HG02588 (cell line): ENCODE measurements at regions not wholly inside any gene's neighbourhood (a gene's known extent, or its start where the extent isn't known, plus 50 kb on each side); places are given as distances from the start of the nearest gene placed in this dataset.
A peak's percentile ranks its signal among the peaks of the same experiment; 100 is the strongest.
"Not testable (repeated sequence)": the region's sequence is repeated elsewhere in the genome, so short reads cannot be mapped to it uniquely, and the experiment has no call there.

Experiments
- ATAC-seq: cut with Tn5 transposase; IDR thresholded peaks from one replicate; pipeline ENCODE4 v1.9.1; 2021; ENCODE audit warnings: mild to moderate bottlenecking, moderate library complexity; ENCODE audit not compliant: unreplicated experiment

DNA sequence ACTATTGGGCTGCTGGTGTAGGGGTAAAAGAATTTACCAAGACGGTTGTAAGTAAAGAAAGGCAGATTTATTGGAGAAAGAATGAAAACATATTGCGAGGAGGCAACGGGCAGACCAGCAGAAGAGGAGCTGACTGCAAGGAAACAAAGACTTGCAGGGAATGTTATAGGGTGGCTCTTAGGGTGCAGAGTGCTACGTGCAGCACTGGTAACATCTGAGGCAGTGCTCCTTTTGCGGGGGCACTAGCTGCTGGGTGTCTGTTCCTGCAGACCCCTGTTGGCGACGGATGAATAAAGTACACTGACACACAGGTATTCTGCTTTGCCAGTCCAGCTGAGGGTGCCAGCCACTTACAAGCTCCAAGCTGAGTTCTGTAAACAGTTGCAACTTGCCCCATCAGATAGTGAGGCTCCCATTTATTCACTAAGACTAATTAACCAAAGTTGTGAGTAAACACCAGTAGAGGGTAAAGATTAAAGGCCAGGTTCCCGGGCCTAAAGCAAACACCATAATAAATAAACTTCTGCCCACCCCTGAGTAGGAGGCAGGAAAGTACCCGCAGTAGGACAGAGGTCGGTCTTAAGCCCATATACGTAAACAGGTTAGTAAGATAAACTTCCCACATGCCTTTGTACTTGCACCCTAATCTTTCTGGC lies 140.2 kb upstream of the KCNK1 start:
- no peak for ATAC-seq

DNA sequence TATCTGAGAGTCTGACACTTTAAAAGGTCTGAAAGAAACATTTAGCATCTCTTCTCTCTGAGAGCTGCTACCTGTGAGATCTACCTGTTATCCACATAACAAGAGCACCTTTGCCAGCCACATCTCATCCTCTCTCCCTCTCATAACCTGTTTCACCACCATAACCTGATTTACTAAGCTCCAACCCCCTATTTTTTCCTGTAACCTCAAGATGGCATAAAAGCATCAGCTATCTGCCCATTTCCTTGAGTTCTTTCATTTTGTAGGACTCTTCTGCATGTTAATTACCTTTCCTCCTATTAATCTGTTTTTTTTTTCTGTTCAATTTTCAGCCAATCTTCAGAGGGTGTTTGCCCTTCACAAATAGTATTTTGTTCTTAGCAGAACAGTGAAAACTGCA lies 136.5 kb upstream of the KCNK1 start:
- ATAC-seq, result no peak

DNA sequence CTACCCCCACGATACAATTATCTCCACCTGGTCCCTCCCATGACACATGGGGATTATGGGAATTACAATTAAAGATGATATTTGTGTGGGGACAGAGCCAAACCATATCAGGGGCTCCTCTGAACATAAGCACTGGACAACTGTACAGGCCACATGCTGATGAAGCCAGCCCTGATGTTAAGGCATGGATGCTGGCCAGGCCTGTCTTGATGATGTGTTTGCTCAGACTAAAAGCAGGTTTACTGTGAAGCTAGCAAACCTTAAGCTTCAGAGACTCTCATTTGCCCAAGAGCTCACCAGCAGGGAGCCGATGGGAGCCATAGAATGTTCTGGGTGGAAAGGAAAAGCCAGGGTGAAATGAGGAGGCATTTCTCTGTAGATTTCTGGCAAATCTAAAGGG lies 135.3 kb upstream of the KCNK1 start:
- no peak for ATAC-seq

GRCh38 chr1:233479110-233479890 lies 134.6 kb upstream of the KCNK1 start:
- ATAC-seq, result no peak

GRCh38 chr1:233480198-233480597 lies 133.7 kb upstream of the KCNK1 start:
- ATAC-seq, result no peak

- no peak for ATAC-seq
Observed at GRCh38 chr1:233482388-233482787, 131.5 kb upstream of the KCNK1 start.

DNA sequence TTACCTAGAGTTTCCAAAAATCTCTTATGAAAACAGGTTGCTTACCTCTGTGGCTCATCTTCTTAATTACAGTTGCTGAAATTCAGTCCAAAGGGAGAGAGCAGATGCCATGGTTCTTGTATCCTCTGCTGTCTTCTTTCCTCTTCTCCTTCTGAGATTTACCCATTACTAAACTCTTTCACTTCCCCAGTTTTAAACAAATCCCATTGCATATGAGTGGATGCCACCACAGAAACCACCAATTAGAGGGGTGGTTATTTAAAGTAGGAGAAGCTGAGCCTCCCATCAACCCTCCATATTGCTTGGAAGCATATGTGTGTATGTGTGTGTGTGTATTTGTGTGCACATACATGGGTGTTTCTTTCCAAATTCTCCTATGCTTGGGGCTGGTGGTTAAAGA lies 128.5 kb upstream of the KCNK1 start:
- ATAC-seq, result no peak

DNA sequence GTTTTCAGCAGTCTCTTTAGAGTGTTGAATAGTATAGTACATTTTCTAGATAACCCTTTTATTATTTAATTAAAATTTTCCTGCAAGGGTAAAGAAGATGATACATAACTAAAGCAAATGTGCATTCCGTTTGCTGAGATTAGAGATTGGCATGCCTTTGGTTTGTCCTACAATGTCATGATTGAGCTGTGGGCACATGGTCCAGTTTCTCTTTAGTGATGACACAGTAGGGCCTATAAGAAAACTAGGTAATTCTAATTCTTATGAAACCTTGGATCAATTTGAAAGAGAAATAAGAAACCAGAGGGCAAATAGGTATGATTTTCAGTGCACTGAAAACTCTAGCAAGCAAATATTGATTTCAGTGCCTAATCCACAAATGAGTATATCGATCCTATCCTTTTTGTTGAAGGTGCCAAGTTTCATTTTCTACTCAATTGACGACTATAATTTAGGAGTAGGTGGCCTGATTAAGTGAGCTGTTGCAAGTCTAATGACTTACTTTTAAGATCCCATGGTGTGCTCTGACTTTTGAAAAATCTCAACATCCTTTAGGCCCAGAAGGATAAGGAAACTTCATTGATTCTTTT lies 128.0 kb upstream of the KCNK1 start:
- ATAC-seq, result no peak

DNA sequence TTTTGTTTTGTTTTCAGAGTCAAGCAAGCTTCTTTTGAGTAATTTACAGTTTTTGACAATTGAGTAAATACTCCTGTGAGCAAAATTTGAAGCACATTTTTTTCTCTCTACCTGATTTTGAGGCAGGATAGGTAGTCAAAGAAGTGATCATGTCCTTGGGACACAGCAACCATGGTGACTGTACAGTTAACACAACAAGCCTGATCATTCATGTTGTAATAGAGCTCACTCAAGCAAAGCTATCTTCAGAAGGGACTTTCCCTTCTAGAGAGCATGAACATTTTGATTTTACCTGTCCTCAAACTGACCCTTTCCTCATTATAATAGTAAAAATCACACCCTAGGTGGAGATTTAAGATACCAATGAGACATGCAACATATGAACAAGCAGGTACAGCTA lies 126.5 kb upstream of the KCNK1 start:
- no peak for ATAC-seq

- no peak for ATAC-seq
Observed at GRCh38 chr1:233489411-233489810, 124.5 kb upstream of the KCNK1 start.

DNA sequence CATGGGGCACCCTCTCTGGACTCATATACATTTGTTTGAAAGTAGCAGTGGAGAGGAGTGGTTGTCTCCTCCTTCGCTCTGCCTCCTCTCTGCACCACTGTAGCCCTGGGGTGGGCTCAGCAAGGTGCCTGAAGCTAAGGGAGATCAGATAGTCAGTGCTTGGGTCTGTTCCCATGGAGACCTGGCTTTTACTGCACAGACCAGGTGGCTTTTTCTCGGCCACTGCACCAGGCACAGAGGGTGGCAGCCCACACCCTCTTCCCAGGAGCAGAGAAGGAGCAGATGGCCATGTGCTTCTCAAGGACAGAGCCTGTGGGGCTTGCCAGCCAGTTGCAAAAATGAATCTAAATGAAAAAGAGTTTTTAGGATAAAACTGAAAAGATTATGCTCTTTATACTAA lies 123.4 kb upstream of the KCNK1 start:
- no peak for ATAC-seq

- ATAC-seq, result no peak
Observed at GRCh38 chr1:233491953-233492620, 121.8 kb upstream of the KCNK1 start.

DNA sequence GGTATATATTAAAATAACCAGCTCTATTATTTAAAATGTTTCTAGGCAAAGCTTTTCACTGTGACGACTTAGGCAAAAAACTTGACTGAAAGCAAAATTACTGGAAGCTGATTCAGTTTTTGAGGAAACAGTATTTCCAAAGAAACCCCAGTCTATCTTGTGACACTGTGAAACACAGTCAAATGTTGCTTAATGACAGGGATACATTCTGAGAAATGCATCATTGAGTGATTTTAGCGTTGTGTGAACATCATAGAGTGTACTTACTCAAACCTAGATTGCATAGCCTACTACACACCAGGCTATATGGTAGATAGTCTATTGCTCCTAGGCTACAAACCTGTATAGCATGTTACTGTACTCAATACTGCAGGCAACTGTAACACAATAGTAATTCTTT lies 116.9 kb upstream of the KCNK1 start:
- ATAC-seq, result no peak

DNA sequence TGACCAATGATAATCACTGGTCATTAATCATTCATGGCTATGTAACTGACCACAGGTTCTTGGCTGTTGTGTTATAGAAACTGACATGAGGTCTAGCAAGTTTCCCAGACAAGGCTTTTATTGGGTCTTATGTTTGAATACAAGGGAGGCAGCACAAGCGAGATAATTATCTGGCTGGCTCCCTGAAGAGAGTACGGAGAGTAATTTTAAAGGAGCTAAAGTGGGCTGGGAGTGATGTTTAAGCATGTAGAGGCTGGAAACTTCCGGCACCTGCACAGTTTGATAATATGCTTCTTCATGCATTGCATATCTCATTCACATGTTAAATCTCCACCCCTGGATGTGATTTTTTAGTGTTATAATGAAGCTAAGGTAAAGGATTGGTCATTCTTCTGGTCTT lies 116.2 kb upstream of the KCNK1 start:
- ATAC-seq, result no peak

DNA sequence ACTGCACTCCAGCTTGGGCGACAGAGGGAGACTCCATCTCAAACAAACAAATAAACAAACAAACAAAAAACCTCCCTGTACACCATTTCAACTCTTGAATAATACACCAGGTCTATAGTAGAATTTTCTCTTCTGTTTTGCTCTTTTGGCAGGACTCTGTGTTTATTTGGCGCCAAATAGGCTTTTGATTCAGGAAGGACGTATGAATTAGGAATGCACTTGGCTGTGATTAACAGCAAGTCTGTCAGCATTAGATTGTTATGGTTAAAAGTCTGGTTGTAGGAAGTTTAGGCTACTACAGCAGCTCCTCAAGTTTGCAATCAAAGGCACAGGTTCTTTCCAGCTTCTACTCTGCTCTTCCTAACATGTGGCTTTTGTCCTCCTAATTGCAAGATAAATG lies 113.8 kb upstream of the KCNK1 start:
- ATAC-seq, result no peak

GRCh38 chr1:233503366-233503954 lies 110.4 kb upstream of the KCNK1 start:
- ATAC-seq, result no peak

DNA sequence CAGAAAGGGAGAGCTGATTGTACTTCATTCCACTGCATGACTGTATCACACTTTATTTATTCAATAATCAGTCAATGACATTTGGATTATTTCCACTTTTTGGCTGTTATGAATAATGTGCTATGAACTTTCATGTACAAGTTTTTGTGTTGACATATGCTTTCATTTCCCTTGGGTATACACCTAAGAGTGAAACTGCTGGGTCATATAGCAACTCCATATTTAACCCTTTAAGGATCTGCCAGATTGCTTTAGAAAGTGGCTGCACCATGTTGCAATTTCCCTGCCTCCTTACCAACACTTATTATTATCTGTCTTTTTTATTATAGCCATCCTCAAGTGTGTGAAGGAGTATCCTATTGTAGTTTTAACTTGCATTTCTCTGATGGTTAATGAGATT lies 108.8 kb upstream of the KCNK1 start:
- ATAC-seq, result no peak

DNA sequence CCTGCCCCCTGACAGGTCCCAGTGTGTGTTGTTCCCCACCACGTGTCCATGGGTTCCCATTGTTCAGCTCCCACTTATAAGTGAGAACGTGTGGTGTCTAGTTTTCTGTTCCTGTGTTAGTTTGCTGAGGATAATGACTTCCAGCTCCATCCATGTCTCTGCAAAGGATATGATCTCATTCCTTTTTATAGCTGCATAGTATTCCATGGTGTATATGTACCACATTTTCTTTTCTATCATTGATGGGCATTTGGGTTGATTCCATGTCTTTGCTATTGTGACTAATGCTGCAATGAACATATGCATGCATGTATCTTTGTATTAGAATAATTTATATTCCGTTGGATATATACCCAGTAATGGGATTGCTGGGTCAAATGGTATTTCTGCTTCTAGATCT lies 108.0 kb upstream of the KCNK1 start:
- not testable (repeated sequence) for ATAC-seq

DNA sequence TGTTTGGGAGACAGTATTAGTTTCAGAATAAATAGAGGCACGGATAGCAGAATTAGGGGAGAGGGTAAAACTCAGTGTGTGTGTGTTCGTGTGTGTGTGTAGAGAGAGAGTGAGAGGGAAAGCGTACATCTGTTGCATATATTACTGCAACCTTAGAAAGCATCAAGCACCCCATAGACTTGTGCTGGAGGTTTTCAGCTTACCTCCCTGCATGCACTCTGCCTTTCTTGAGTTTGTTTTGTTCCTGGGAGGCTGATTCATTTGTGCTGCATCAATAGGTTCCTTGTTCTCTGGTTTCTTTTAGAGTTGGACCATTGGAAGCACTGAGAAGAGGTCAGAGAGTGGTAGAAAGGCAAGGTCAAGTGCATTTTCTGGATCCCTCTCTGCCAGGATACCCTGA lies 104.4 kb upstream of the KCNK1 start:
- no peak for ATAC-seq

DNA sequence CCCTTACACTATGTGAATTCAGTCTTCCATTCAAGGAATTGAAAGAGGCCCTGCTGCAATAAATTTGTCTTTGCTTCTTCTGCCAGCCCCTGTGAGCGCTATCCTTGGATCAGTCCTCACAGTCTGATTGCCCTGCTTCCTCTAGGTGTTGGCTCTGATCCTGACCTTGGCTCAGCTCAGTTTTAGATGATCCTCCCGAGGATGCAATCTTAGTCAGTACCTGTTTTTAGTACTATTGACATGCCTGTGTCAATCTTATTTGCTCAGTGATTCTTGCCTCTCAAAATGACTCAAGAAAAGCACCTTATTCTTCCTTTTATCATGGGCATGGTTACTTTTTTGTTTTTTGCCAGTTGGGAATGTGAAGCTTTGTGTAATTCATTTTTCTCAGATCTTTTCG lies 101.4 kb upstream of the KCNK1 start:
- peak; percentile 46 for ATAC-seq

- no peak for ATAC-seq
Observed at GRCh38 chr1:233513431-233513830, 100.5 kb upstream of the KCNK1 start.
